A549 (cell line): ENCODE measurements at regions not wholly inside any gene's neighbourhood (a gene's known extent, or its start where the extent isn't known, plus 50 kb on each side); places are given as distances from the start of the nearest gene placed in this dataset.

Experiments
- ATAC-seq, 2 experiments: fragments of 200-7000 bp in 1 of 2; fragments of >200 bp in 1 of 2; cut with Nextera tagmentation in 1 of 2; cut with Tn5 transposase in 1 of 2; 3 replicates each; pipeline versions ENCODE4 v1.8.0 to v1.9.1; 2018 to 2020; ENCODE audit warnings: mild to moderate bottlenecking in 1 of 2, moderate library complexity in 1 of 2
- CTCF ChIA-PET: fragments of 300-600 bp; sonication (Branson Sonifier 250); formaldehyde crosslinking; extraction: SDS; loops from one replicate; lab custom pipeline; 2021; ENCODE audit warnings: antibody characterized with exemption, inconsistent platforms; lab: Yijun Ruan, JAX
- POLR2A ChIA-PET: fragments of 350-600 bp; formaldehyde crosslinking; extraction: SDS; loops from one replicate; lab custom pipeline; 2021; ENCODE audit warnings: antibody characterized with exemption, inconsistent platforms; lab: Yijun Ruan, JAX
- DNase-seq, 2 experiments: peaks; one replicate each; pipeline versions ENCODE4 v3.0.0 to v3.0.0-alpha.2; 2011 to 2016; ENCODE audit warnings: low read depth in 1 of 2, low spot score in 1 of 2
- FAIRE-seq: peaks from 2 replicates; lab custom pipeline; 2011; peaks lifted over from hg19 to GRCh38; lab: Jason Lieb, UNC
- H3K27ac ChIP-seq, 2 experiments: fragments of >200 bp; sonication (Bioruptor Twin); formaldehyde crosslinking; 3 replicates each; pipeline ENCODE4 v1.5.1; 2016 to 2017
- H3K4me1 ChIP-seq: fragments of >200 bp; sonication (Bioruptor Twin); formaldehyde crosslinking; 3 replicates; pipeline ENCODE4 v1.6.1; 2016
- H3K4me2 ChIP-seq: fragments of >200 bp; sonication (Bioruptor Twin); formaldehyde crosslinking; 3 replicates; pipeline ENCODE4 v1.6.1; 2016
- H3K4me3 ChIP-seq: fragments of >200 bp; sonication (Bioruptor Twin); formaldehyde crosslinking; 3 replicates; pipeline ENCODE4 v1.5.1; 2016
- H3K9me3 ChIP-seq: fragments of >200 bp; sonication (Bioruptor Twin); formaldehyde crosslinking; 3 replicates; pipeline ENCODE4 v1.6.1; 2016
- BCL3 ChIP-seq: fragments of >200 bp; sonication (Bioruptor Twin); formaldehyde crosslinking; IDR thresholded peaks from 3 replicates; pipeline ENCODE4 v1.6.1; 2016
- CBX2 ChIP-seq: fragments of 200-600 bp; sonication (generic); IDR thresholded peaks from 2 replicates; pipeline ENCODE4 v1.6.1; 2016; ENCODE audit warnings: low read depth, mild to moderate bottlenecking, borderline replicate concordance
- CBX8 ChIP-seq: fragments of 200-600 bp; sonication (generic); IDR thresholded peaks from 2 replicates; pipeline ENCODE4 v1.6.1; 2016
- CHD4 ChIP-seq: fragments of 200-600 bp; sonication (generic); IDR thresholded peaks from 2 replicates; pipeline ENCODE4 v1.6.1; 2016; ENCODE audit warnings: antibody characterized with exemption, mild to moderate bottlenecking, borderline replicate concordance
- CTCF ChIP-seq: fragments of >200 bp; sonication (Bioruptor Twin); formaldehyde crosslinking; IDR thresholded peaks from 3 replicates; pipeline ENCODE4 v1.5.1; 2016
- EHMT2 ChIP-seq: fragments of 200-600 bp; sonication (generic); IDR thresholded peaks from 2 replicates; pipeline ENCODE4 v1.6.1; 2016; ENCODE audit warnings: antibody characterized with exemption, low read depth, mild to moderate bottlenecking, moderate library complexity
- ELK1 ChIP-seq: fragments of 150-350 bp; IDR thresholded peaks from 2 replicates; pipeline ENCODE4 v1.6.1; 2014; ENCODE audit warnings: low read depth, mild to moderate bottlenecking, low read length
- FOSL2 ChIP-seq, 2 experiments: fragments of 450-650 bp in 1 of 2; fragments of >200 bp in 1 of 2; sonication (Bioruptor Twin) in 1 of 2; formaldehyde crosslinking; IDR thresholded peaks; 2 replicates each; pipeline versions ENCODE4 v1.5.0 to v1.6.1; 2016 to 2020; ENCODE audit warnings: mild to moderate bottlenecking in 1 of 2, moderate library complexity in 1 of 2
- FOXS1 ChIP-seq: fragments of 250-450 bp; sonication (Bioruptor Pico); IDR thresholded peaks from 2 replicates; pipeline ENCODE4 v1.5.0; 2020; ENCODE audit warnings: mild to moderate bottlenecking, moderate library complexity
- GATA3 ChIP-seq: IDR thresholded peaks from 2 replicates; pipeline ENCODE4 v1.6.1; 2012; ENCODE audit warnings: borderline replicate concordance
- HEYL ChIP-seq: fragments of 250-450 bp; sonication (Bioruptor Pico); IDR thresholded peaks from 2 replicates; pipeline ENCODE4 v1.8.0; 2021; ENCODE audit warnings: mild to moderate bottlenecking, moderate library complexity
- HOXB13 ChIP-seq: fragments of 250-450 bp; sonication (Bioruptor Pico); IDR thresholded peaks from 2 replicates; pipeline ENCODE4 v1.5.0; 2020; ENCODE audit warnings: low read depth, mild to moderate bottlenecking, moderate library complexity
- JUN ChIP-seq, 2 experiments: fragments of >200 bp; sonication (Bioruptor Twin); formaldehyde crosslinking; IDR thresholded peaks; 2 replicates in 1 of 2; 3 replicates in 1 of 2; pipeline ENCODE4 v1.6.1; 2016 to 2017
- JUNB ChIP-seq: fragments of >200 bp; sonication (Bioruptor Twin); formaldehyde crosslinking; IDR thresholded peaks from 2 replicates; pipeline ENCODE4 v1.6.1; 2016
- MAFK ChIP-seq: fragments of 450-650 bp; IDR thresholded peaks from 2 replicates; pipeline ENCODE4 v1.6.1; 2014; ENCODE audit not compliant: partially characterized antibody
- MAZ ChIP-seq: fragments of 150-350 bp; IDR thresholded peaks from 2 replicates; pipeline ENCODE4 v1.6.1; 2014; ENCODE audit warnings: antibody characterized with exemption, low read depth, low read length, borderline replicate concordance
- NPAS2 ChIP-seq: fragments of 250-450 bp; sonication (Bioruptor Pico); IDR thresholded peaks from 2 replicates; pipeline ENCODE4 v1.8.0; 2022; ENCODE audit warnings: mild to moderate bottlenecking, moderate library complexity, borderline replicate concordance
- NR3C1 ChIP-seq: fragments of >200 bp; sonication (Bioruptor Twin); formaldehyde crosslinking; IDR thresholded peaks from 3 replicates; pipeline ENCODE4 v1.6.1; 2017
- PBX3 ChIP-seq: IDR thresholded peaks from 2 replicates; pipeline ENCODE4 v1.6.1; 2012
- PHF8 ChIP-seq: fragments of 200-600 bp; sonication (generic); IDR thresholded peaks from 2 replicates; pipeline ENCODE4 v1.6.1; 2016; ENCODE audit warnings: low read depth, mild to moderate bottlenecking, antibody characterized with exemption, moderate library complexity, borderline replicate concordance
- REST ChIP-seq: fragments of 200-600 bp; sonication (generic); IDR thresholded peaks from 2 replicates; pipeline ENCODE4 v1.6.1; 2016; ENCODE audit warnings: antibody characterized with exemption, mild to moderate bottlenecking, moderate library complexity
- RFX5 ChIP-seq: fragments of 450-650 bp; IDR thresholded peaks from 2 replicates; pipeline ENCODE4 v1.7.1; 2014; ENCODE audit warnings: antibody characterized with exemption, mild to moderate bottlenecking, moderate library complexity
- RNF2 ChIP-seq: fragments of 200-600 bp; sonication (generic); IDR thresholded peaks from 2 replicates; pipeline ENCODE4 v1.6.1; 2016; ENCODE audit warnings: low read depth, mild to moderate bottlenecking, antibody characterized with exemption, moderate library complexity, borderline replicate concordance
- SMC3 ChIP-seq: fragments of >200 bp; sonication (Bioruptor Twin); formaldehyde crosslinking; IDR thresholded peaks from 3 replicates; pipeline ENCODE4 v1.6.1; 2018; ENCODE audit warnings: inconsistent platforms
- TFCP2L1 ChIP-seq: fragments of 250-450 bp; sonication (Bioruptor Pico); IDR thresholded peaks from 2 replicates; pipeline ENCODE4 v1.5.0; 2021; ENCODE audit warnings: mild to moderate bottlenecking
- TP53 ChIP-seq: fragments of 250-450 bp; sonication (Bioruptor Pico); IDR thresholded peaks from 2 replicates; pipeline ENCODE4 v1.5.0; 2021; ENCODE audit warnings: mild to moderate bottlenecking, moderate library complexity
- WGBS: methylation state at CpG from one replicate; pipeline ENCODE4 v1.1.6; 2017; ENCODE audit errors: missing lambda C conversion rate; 5-methylcytosine and 5-hydroxymethylcytosine counted together

- TF ChIP-seq FOXS1 (CRISPR knock-in tag) (no peak), TFCP2L1 (CRISPR knock-in tag) (no peak), MAZ (no peak), CHD4 (no peak), RFX5 (no peak), GATA3 (no peak), EHMT2 (no peak), HOXB13 (CRISPR knock-in tag) (no peak), SMC3 (no peak)
- Histone ChIP-seq H3K4me3 (no peak overlapping the region), H3K9me3 (no peaks in the 10 kb centered on the region), H3K4me2 (no peak overlapping the region), H3K27ac (no peak overlapping the region), H3K4me1 (no peaks in the 10 kb centered on the region)
- no peak for DNase-seq
- FAIRE-seq = no peak
- CTCF ChIA-PET = no interaction called here
- WGBS = 19% methylated on average over 3 of the region's 3 CpGs
- POLR2A ChIA-PET = no interaction called here
- no peak for ATAC-seq
Observed at GRCh38 chr11:42647993-42648392, 663.8 kb upstream of the API5 start.

- FAIRE-seq (no peak), ATAC-seq (no peak)
- CTCF ChIA-PET = no interaction called here
Observed at GRCh38 chr11:42651621-42652020, 660.2 kb upstream of the API5 start.

More at GRCh38 chr11:42651621-42652020, 660.2 kb upstream of the API5 start:
- Histone ChIP-seq H3K9me3 (no peaks in the 10 kb centered on the region), H3K27ac (no peak overlapping the region), H3K4me1 (no peaks in the 10 kb centered on the region), H3K4me2 (no peak overlapping the region), H3K4me3 (no peak overlapping the region)
- POLR2A ChIA-PET = no interaction called here
- no peak for TF ChIP-seq CBX8
- TF ChIP-seq HEYL (CRISPR knock-in tag) = no peak
- no peak for TF ChIP-seq PBX3
- no peak for TF ChIP-seq MAZ
- no peak for TF ChIP-seq BCL3
- TF ChIP-seq ELK1 = no peak
- no peak for TF ChIP-seq REST
- no peak for TF ChIP-seq JUN (IDR thresholded peaks at IDR 0.05)
- no peak for TF ChIP-seq PHF8
- no peak for TF ChIP-seq NR3C1
- TF ChIP-seq NPAS2 = no peak
- TF ChIP-seq EHMT2 = no peak
- no peak for TF ChIP-seq MAFK
- no peak for TF ChIP-seq JUNB
- TF ChIP-seq RNF2 = no peak
- no peak for TF ChIP-seq CHD4
- TF ChIP-seq FOSL2 (IDR thresholded peaks at IDR 0.05) = no peak
- no peak for TF ChIP-seq FOSL2 (CRISPR knock-in tag; IDR thresholded peaks at IDR 0.05)
- TF ChIP-seq CTCF = no peak
- no peak for TF ChIP-seq CBX2
- TF ChIP-seq TP53 (CRISPR knock-in tag) = no peak
- no peak for DNase-seq
